ENCODE measurements at regions not wholly inside any gene's neighbourhood (a gene's known extent, or its start where the extent isn't known, plus 50 kb on each side); places are given as distances from the start of the nearest gene placed in this dataset.

- DNase-seq = no peak
- Histone ChIP-seq H3K27ac (ENCODE audit: low read depth, low read length) (no peak overlapping the region), H3K4me3 (ENCODE audit: low read length) (no peak overlapping the region), H3K27me3 (ENCODE audit: control insufficient read depth, insufficient read depth, low read length, poor library complexity, severe bottlenecking) (peaks cover 13% of the 10 kb centered on the region), H3K9me3 (ENCODE audit: control insufficient read depth, low read length) (no peaks in the 10 kb centered on the region), H3K4me1 (ENCODE audit: control insufficient read depth, insufficient read depth, low read length) (peaks cover 5% of the 10 kb centered on the region), H3K36me3 (ENCODE audit: control insufficient read depth, insufficient read depth, low read length) (no peaks in the 10 kb centered on the region), H3K9ac (ENCODE audit: extremely low read depth, low read length, poor library complexity, severe bottlenecking) (no peak overlapping the region)
- Mint-ChIP-seq H3K4me3 (no peak overlapping the region), H3K36me3 (ENCODE audit: low read depth) (peaks cover 9% of the 10 kb centered on the region), H3K27me3 (ENCODE audit: insufficient read depth) (peaks cover 16% of the 10 kb centered on the region), H3K4me1 (peaks cover 1% of the 10 kb centered on the region), H3K9me3 (peaks cover 29% of the 10 kb centered on the region), H3K27ac (no peak overlapping the region)
- 93% methylated on average over 2 of the region's 2 CpGs; no CpG with 5 or more reads in 1 of the 2 experiments for WGBS, 2 experiments (ENCODE audit: insufficient coverage in 1 of 2, insufficient read length in 1 of 2)
- TF ChIP-seq CTCF (conservative IDR thresholded peaks at IDR 0.05) = no peak
These were observed 329.7 kb upstream of the WWC1 start for GRCh38 chr5:167961731-167962130.

GRCh38 chr5:167964529-167964928 lies 326.9 kb upstream of the WWC1 start:
- Histone ChIP-seq H3K9ac (ENCODE audit: extremely low read depth, low read length, poor library complexity, severe bottlenecking) (no peak overlapping the region), H3K4me3 (ENCODE audit: low read length) (no peak overlapping the region), H3K27me3 (ENCODE audit: control insufficient read depth, insufficient read depth, low read length, poor library complexity, severe bottlenecking) (peaks cover 13% of the 10 kb centered on the region), H3K36me3 (ENCODE audit: control insufficient read depth, insufficient read depth, low read length) (no peaks in the 10 kb centered on the region), H3K27ac (ENCODE audit: low read depth, low read length) (no peak overlapping the region), H3K4me1 (ENCODE audit: control insufficient read depth, insufficient read depth, low read length) (peaks cover 11% of the 10 kb centered on the region), H3K9me3 (ENCODE audit: control insufficient read depth, low read length) (no peaks in the 10 kb centered on the region)
- no peak for DNase-seq
- Mint-ChIP-seq H3K4me3 (no peak overlapping the region), H3K4me1 (peaks cover 14% of the 10 kb centered on the region), H3K27me3 (ENCODE audit: insufficient read depth) (peaks cover 16% of the 10 kb centered on the region), H3K9me3 (peaks cover 7% of the 10 kb centered on the region), H3K27ac (no peak overlapping the region), H3K36me3 (ENCODE audit: low read depth) (peaks cover 3% of the 10 kb centered on the region)
- TF ChIP-seq CTCF (conservative IDR thresholded peaks at IDR 0.05) = peak; percentile 73
- 91 to 100% methylated on average over 2 to 3 of the region's 3 CpGs for WGBS, 2 experiments (ENCODE audit: insufficient coverage in 1 of 2, insufficient read length in 1 of 2)

GRCh38 chr5:167965710-167966109 lies 325.7 kb upstream of the WWC1 start:
- H3K27ac Mint-ChIP-seq = no peak overlapping the region
- H3K4me1 ChIP-seq (ENCODE audit: control insufficient read depth, insufficient read depth, low read length) = peaks cover 11% of the 10 kb centered on the region
- WGBS, 2 experiments (ENCODE audit: insufficient coverage in 1 of 2, insufficient read length in 1 of 2) = 88 to 100% methylated on average over 1 to 2 of the region's 2 CpGs

More at GRCh38 chr5:167965710-167966109, 325.7 kb upstream of the WWC1 start:
- H3K27me3 Mint-ChIP-seq (ENCODE audit: insufficient read depth) = peaks cover 16% of the 10 kb centered on the region
- peaks cover 13% of the 10 kb centered on the region for H3K27me3 ChIP-seq (ENCODE audit: control insufficient read depth, insufficient read depth, low read length, poor library complexity, severe bottlenecking)
- H3K4me1 Mint-ChIP-seq = peaks cover 14% of the 10 kb centered on the region
- no peak for TF ChIP-seq CTCF (conservative IDR thresholded peaks at IDR 0.05)
- no peak for DNase-seq
- H3K9me3 ChIP-seq (ENCODE audit: control insufficient read depth, low read length) = no peaks in the 10 kb centered on the region
- peaks cover 2% of the 10 kb centered on the region for H3K9me3 Mint-ChIP-seq
- no peak overlapping the region for H3K27ac ChIP-seq (ENCODE audit: low read depth, low read length)
- H3K36me3 Mint-ChIP-seq (ENCODE audit: low read depth) = no peaks in the 10 kb centered on the region
- H3K4me3 ChIP-seq (ENCODE audit: low read length) = no peak overlapping the region
- H3K9ac ChIP-seq (ENCODE audit: extremely low read depth, low read length, poor library complexity, severe bottlenecking) = no peak overlapping the region
- H3K36me3 ChIP-seq (ENCODE audit: control insufficient read depth, insufficient read depth, low read length) = no peaks in the 10 kb centered on the region
- no peak overlapping the region for H3K4me3 Mint-ChIP-seq

Measured in endodermal cell (in vitro differentiated cells).